Lung (tissue), 11 donors: ENCODE measurements at regions not wholly inside any gene's neighbourhood (a gene's known extent, or its start where the extent isn't known, plus 50 kb on each side); places are given as distances from the start of the nearest gene placed in this dataset.

Experiments used
- ATAC-seq: fragments of 200-7000 bp; cut with Tn5 transposase; one replicate; pipeline ENCODE4 v1.9.1; 2020; ENCODE audit warnings: moderate number of reproducible peaks; ENCODE audit not compliant: insufficient read depth, low FRiP score
- DNase-seq, 3 donors: peaks; one replicate each; pipeline ENCODE4 v3.0.0-alpha.2; 2013 to 2017
- H3K27ac ChIP-seq, 2 donors: one replicate each; pipeline ENCODE4 v1.5.1; 2013; ENCODE audit warnings: mild to moderate bottlenecking in 2 of 2, moderate library complexity in 2 of 2, control low read depth in 1 of 2, inconsistent platforms in 1 of 2, low read depth in 1 of 2, low read length in 1 of 2
- H3K27me3 ChIP-seq, 3 donors: one replicate each; pipeline ENCODE4 v1.5.1; 2013; ENCODE audit warnings: low read length in 2 of 3; ENCODE audit not compliant: control insufficient read depth in 3 of 3, insufficient read depth in 3 of 3
- H3K36me3 ChIP-seq, 4 donors: one replicate each; pipeline ENCODE4 v1.5.1; 2013; ENCODE audit warnings: low read length in 4 of 4, mild to moderate bottlenecking in 1 of 4, moderate library complexity in 1 of 4; ENCODE audit not compliant: control insufficient read depth in 4 of 4, insufficient read depth in 4 of 4
- H3K4me1 ChIP-seq, 5 donors: one replicate each; pipeline ENCODE4 v1.5.1; 2013; ENCODE audit warnings: low read length in 5 of 5, mild to moderate bottlenecking in 2 of 5, moderate library complexity in 1 of 5; ENCODE audit not compliant: control insufficient read depth in 5 of 5, insufficient read depth in 5 of 5
- H3K4me3 ChIP-seq: one replicate; pipeline ENCODE4 v1.5.1; 2013; ENCODE audit warnings: mild to moderate bottlenecking, control low read depth, moderate library complexity
- H3K9ac ChIP-seq, 2 donors: one replicate each; pipeline ENCODE4 v1.5.1; 2013; ENCODE audit warnings: low read length in 2 of 2, control low read depth in 1 of 2; ENCODE audit not compliant: insufficient read depth in 1 of 2
- H3K9me3 ChIP-seq, 4 donors: one replicate each; pipeline ENCODE4 v1.5.1; 2013; ENCODE audit warnings: low read length in 3 of 4, mild to moderate bottlenecking in 1 of 4, moderate library complexity in 1 of 4; ENCODE audit not compliant: control insufficient read depth in 4 of 4, insufficient read depth in 3 of 4
- WGBS, 2 donors: extraction: QIAGEN DNeasy Blood & Tissue Kit; methylation state at CpG; one replicate each; pipeline ENCODE4 v1.1.7; 2013; 5-methylcytosine and 5-hydroxymethylcytosine counted together
- TF ChIP-seq, protein P1 (sequence below): IDR thresholded peaks from 2 replicates; pipeline ENCODE4 v1.5.1; 2012; ENCODE audit warnings: mild to moderate bottlenecking; ENCODE audit errors: control extremely low read depth, extremely low read depth
- donor health status: control.
- donor health status: control.
- donor health status: Bipolar disorder and iron deficiency.
- donor health status: healthy.
- donor health status: DM: yes; HTN: yes; CAD: no.

DNA sequence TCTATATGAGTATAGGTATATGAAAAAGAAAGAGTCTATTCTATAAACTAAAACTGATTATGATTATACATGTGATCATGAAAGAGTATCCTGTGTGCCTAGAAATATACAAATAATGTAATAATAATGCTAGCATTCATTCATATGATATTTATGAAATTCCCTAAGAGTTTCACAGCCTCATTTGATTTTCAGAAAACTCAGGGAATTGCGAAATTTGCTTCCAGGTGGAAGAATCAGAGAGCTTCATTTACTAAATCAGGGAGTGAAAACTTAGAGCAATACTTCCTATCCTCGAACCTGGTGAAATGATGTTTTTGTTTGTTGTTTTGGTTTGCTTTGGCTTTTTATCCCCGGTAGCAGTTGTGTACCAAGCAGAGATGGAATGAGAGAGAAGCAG, 1105.7 kb upstream of the SLIT2 start:
- no peak overlapping the region for H3K27ac ChIP-seq
- no peak overlapping the region for H3K4me3 ChIP-seq
- H3K27me3 ChIP-seq: no peaks in the 10 kb centered on the region
- H3K36me3 ChIP-seq: no peaks in the 10 kb centered on the region
- H3K9ac ChIP-seq: no peak overlapping the region
- no peaks in the 10 kb centered on the region for H3K4me1 ChIP-seq
- H3K9me3 ChIP-seq: no peaks in the 10 kb centered on the region
- TF ChIP-seq, protein P1, sequence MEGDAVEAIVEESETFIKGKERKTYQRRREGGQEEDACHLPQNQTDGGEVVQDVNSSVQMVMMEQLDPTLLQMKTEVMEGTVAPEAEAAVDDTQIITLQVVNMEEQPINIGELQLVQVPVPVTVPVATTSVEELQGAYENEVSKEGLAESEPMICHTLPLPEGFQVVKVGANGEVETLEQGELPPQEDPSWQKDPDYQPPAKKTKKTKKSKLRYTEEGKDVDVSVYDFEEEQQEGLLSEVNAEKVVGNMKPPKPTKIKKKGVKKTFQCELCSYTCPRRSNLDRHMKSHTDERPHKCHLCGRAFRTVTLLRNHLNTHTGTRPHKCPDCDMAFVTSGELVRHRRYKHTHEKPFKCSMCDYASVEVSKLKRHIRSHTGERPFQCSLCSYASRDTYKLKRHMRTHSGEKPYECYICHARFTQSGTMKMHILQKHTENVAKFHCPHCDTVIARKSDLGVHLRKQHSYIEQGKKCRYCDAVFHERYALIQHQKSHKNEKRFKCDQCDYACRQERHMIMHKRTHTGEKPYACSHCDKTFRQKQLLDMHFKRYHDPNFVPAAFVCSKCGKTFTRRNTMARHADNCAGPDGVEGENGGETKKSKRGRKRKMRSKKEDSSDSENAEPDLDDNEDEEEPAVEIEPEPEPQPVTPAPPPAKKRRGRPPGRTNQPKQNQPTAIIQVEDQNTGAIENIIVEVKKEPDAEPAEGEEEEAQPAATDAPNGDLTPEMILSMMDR: no peak
- 80 to 81% methylated on average over 3 of the region's 3 CpGs for WGBS, 2 donors
- DNase-seq: no peak
- ATAC-seq: no peak

DNA sequence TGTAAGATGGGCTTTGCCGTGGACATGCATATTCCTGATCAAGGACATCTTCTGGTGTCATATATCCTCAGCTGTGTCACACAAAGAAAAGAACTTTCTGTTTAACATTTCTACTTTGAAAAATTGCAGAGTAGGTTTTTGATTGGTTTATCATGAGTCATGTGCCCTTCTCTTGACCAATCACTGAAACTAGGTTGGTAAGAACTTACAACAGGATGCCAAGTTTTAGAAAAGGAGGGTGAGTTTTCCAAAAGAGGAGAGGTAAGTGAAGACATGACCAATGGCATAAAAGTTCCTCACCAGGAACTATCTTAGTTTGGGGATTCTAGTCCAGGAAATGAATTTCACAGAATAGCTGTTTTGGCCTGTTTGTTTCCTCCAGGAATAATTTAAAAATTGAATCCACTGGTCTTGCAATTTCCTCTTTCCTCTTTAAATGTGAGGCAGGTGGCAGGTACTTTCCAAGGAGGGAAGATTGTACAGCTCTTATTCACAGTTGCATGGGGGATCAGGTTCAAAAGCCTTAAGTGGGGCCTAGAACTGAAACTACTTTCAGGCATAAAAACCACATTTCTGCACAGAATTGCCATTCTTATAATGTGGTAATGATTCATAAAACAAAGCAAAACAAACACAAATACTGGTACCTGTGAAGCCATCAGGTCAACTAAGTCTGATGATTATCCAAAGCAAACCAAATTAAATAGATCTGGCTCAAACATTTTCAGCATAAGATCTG, 1114.5 kb upstream of the LCORL start:
- no peaks in the 10 kb centered on the region for H3K4me1 ChIP-seq
- H3K4me3 ChIP-seq: no peak overlapping the region
- no peak for ATAC-seq
- DNase-seq: no peak
- TF ChIP-seq, protein P1: no peak
- no peak overlapping the region for H3K9ac ChIP-seq
- WGBS, 2 donors: 92 to 97% methylated on average over 1 of the region's 1 CpG
- no peaks in the 10 kb centered on the region for H3K9me3 ChIP-seq
- H3K27ac ChIP-seq: no peak overlapping the region
- no peaks in the 10 kb centered on the region for H3K27me3 ChIP-seq
- H3K36me3 ChIP-seq: no peaks in the 10 kb centered on the region

DNA sequence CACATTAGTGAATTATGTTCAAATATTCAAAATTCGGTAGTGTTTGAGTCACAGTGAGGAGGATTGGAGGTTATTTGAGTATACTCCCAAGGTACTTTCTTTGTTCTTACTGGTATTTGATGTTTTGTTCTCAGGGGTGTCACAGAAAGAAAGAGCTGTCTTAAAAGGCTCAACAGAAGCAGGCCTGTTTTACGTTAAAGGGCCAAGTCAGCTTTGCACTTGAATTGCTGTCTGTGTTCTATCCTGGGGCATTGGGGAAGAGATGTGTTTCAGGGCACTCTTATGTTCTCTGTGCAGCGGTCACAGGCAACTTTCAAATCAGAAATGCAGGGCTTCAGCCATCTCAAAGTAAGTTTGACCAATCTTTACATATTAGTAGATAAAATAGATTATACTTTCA, 1113.1 kb upstream of the LCORL start:
- Histone ChIP-seq H3K9ac (no peak overlapping the region), H3K27ac (no peak overlapping the region), H3K4me3 (no peak overlapping the region), H3K36me3 (no peaks in the 10 kb centered on the region), H3K9me3 (no peaks in the 10 kb centered on the region), H3K27me3 (no peaks in the 10 kb centered on the region), H3K4me1 (no peaks in the 10 kb centered on the region)
- WGBS, 2 donors: 73 to 80% methylated on average over 3 of the region's 3 CpGs
- no peak for DNase-seq
- no peak for ATAC-seq
- TF ChIP-seq, protein P1: no peak

DNA sequence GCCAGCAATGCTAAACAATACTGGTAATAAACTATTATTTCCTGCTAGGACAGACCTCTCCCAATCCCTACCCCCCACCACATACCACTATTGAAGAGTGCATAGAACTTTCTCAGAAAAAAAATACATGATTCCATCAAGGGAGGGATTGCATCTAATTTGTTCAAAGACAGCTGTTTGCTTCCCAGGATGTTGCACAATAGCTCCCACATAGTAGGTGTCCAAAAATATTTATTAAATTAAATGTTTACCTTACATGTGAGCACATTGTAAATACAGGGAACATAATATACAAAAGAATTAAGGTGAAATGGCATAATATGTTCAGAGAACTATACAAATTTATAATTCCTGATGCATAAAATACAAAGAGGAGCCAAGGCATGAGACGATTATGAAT, 1111.8 kb upstream of the LCORL start:
- Histone ChIP-seq H3K36me3 (no peaks in the 10 kb centered on the region), H3K9ac (no peak overlapping the region), H3K27me3 (no peaks in the 10 kb centered on the region), H3K4me3 (no peak overlapping the region), H3K9me3 (no peaks in the 10 kb centered on the region), H3K27ac (no peak overlapping the region), H3K4me1 (no peaks in the 10 kb centered on the region)
- ATAC-seq: no peak
- WGBS, 2 donors: 68 to 70% methylated on average over 1 of the region's 1 CpG
- DNase-seq: no peak
- TF ChIP-seq, protein P1: no peak
